DMS 273 treated with DMSO at 0.1 percent for 48 hours (cell line): ENCODE measurements at regions not wholly inside any gene's neighbourhood (a gene's known extent, or its start where the extent isn't known, plus 50 kb on each side); places are given as distances from the start of the nearest gene placed in this dataset.

Experiments
- DNase-seq: peaks from one replicate; lab custom pipeline; 2025; lab: John Stamatoyannopoulos, UW

GRCh38 chr22:49195636-49196035 is 632.0 kb downstream of the BRD1 start:
- DNase-seq: no peak

GRCh38 chr22:49193901-49194465 is 633.7 kb downstream of the BRD1 start:
- DNase-seq: no peak

- no peak for DNase-seq
These were observed 634.3 kb downstream of the BRD1 start for GRCh38 chr22:49193348-49193747.

GRCh38 chr22:49192857-49193250 is 634.8 kb downstream of the BRD1 start:
- DNase-seq: no peak

- DNase-seq: no peak
These were observed 635.4 kb downstream of the BRD1 start for GRCh38 chr22:49192180-49192856.

- DNase-seq: no peak
These were observed 636.1 kb downstream of the BRD1 start for GRCh38 chr22:49191506-49191980.

GRCh38 chr22:49190816-49191505 is 636.7 kb downstream of the BRD1 start:
- DNase-seq: no peak

GRCh38 chr22:49189871-49190270 is 637.8 kb downstream of the BRD1 start:
- no peak for DNase-seq

GRCh38 chr22:49188591-49188990 is 639.1 kb downstream of the BRD1 start:
- no peak for DNase-seq

- DNase-seq: no peak
These were observed 639.6 kb downstream of the BRD1 start for GRCh38 chr22:49188091-49188490.

GRCh38 chr22:49186762-49187161 is 640.9 kb downstream of the BRD1 start:
- DNase-seq: no peak

- no peak for DNase-seq
These were observed 641.4 kb downstream of the BRD1 start for GRCh38 chr22:49186293-49186692.

- no peak for DNase-seq
These were observed 642.2 kb downstream of the BRD1 start for GRCh38 chr22:49185312-49185969.

- DNase-seq: no peak
These were observed 642.9 kb downstream of the BRD1 start for GRCh38 chr22:49184736-49185135.

GRCh38 chr22:49183826-49184216 is 643.9 kb downstream of the BRD1 start:
- no peak for DNase-seq

GRCh38 chr22:49183208-49183825 is 644.4 kb downstream of the BRD1 start:
- no peak for DNase-seq

- DNase-seq: no peak
These were observed 645.3 kb downstream of the BRD1 start for GRCh38 chr22:49182416-49182815.

GRCh38 chr22:49181942-49182341 is 645.7 kb downstream of the BRD1 start:
- DNase-seq: no peak

GRCh38 chr22:49181431-49181830 is 646.2 kb downstream of the BRD1 start:
- DNase-seq: no peak

GRCh38 chr22:49180683-49181024 is 647.0 kb downstream of the BRD1 start:
- DNase-seq: no peak

- no peak for DNase-seq
These were observed 647.6 kb downstream of the BRD1 start for GRCh38 chr22:49179886-49180682.

- DNase-seq: no peak
These were observed 648.5 kb downstream of the BRD1 start for GRCh38 chr22:49179175-49179574.
